ENCODE measurements at regions not wholly inside any gene's neighbourhood (a gene's known extent, or its start where the extent isn't known, plus 50 kb on each side); places are given as distances from the start of the nearest gene placed in this dataset.
"Not testable (repeated sequence)": the region's sequence is repeated elsewhere in the genome, so short reads cannot be mapped to it uniquely, and the experiment has no call there.

DNA sequence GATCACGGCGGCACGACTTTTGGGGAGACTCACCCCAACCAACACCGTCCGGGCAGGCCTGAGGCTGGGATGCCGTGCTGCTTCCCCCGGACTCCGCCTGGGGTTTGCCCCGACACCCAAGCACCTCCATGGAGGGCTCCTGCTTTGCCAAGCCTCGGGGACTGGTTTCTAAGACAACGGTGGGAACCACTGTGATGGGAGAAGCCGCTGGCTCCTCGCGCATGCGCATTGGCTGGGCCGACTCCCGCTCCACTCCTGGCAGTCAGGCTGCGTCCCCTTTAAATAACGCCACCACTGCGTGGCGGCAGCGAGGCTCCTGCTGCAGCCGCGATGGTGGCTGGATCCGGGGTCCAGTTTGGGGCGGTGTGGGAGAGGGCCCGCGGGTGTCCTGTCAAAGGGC lies 201.0 kb downstream of the ZNF716 start:
- no peak overlapping the region for H3K4me3 Mint-ChIP-seq (ENCODE audit: unreplicated experiment)
- H3K4me1 Mint-ChIP-seq (ENCODE audit: low read depth), result no peaks in the 10 kb centered on the region
- peaks cover 6% of the 10 kb centered on the region for H3K36me3 Mint-ChIP-seq (ENCODE audit: low read depth)
- H3K27me3 Mint-ChIP-seq (ENCODE audit: low read depth), result no peaks in the 10 kb centered on the region
- peaks cover 51% of the 10 kb centered on the region for H3K9me3 Mint-ChIP-seq (ENCODE audit: low read depth)
- TF ChIP-seq, protein P1, sequence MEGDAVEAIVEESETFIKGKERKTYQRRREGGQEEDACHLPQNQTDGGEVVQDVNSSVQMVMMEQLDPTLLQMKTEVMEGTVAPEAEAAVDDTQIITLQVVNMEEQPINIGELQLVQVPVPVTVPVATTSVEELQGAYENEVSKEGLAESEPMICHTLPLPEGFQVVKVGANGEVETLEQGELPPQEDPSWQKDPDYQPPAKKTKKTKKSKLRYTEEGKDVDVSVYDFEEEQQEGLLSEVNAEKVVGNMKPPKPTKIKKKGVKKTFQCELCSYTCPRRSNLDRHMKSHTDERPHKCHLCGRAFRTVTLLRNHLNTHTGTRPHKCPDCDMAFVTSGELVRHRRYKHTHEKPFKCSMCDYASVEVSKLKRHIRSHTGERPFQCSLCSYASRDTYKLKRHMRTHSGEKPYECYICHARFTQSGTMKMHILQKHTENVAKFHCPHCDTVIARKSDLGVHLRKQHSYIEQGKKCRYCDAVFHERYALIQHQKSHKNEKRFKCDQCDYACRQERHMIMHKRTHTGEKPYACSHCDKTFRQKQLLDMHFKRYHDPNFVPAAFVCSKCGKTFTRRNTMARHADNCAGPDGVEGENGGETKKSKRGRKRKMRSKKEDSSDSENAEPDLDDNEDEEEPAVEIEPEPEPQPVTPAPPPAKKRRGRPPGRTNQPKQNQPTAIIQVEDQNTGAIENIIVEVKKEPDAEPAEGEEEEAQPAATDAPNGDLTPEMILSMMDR (IDR thresholded peaks at IDR 0.05), result no peak
- no peak for DNase-seq (ENCODE audit: low spot score)
- no peak overlapping the region for H3K27ac Mint-ChIP-seq (ENCODE audit: unreplicated experiment)

DNA sequence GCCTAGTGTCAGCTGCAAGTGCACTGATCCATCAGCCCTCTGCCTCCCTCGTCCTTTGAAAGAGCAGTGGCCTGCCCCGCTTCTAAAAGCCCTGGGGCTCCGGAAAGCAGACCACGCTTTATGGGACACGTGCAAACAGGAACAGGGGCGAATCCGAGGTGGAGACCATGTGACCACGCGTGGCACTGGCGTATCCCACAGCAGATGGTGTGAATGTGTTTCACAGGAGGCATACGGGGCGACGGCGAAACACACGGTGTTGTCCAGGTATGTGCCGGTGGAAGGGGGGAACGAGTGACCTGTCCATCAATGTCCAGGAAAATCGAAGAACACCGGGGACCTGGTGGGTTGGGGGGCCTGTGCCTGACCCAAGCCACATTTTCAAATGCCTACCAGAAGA lies 201.6 kb downstream of the ZNF716 start:
- H3K27ac Mint-ChIP-seq (ENCODE audit: unreplicated experiment); DNase-seq (ENCODE audit: low spot score); H3K27me3 Mint-ChIP-seq (ENCODE audit: low read depth); H3K4me3 Mint-ChIP-seq (ENCODE audit: unreplicated experiment); H3K36me3 Mint-ChIP-seq (ENCODE audit: low read depth); H3K4me1 Mint-ChIP-seq (ENCODE audit: low read depth): not testable (repeated sequence)
- H3K9me3 Mint-ChIP-seq (ENCODE audit: low read depth), result peaks cover 57% of the 10 kb centered on the region

DNA sequence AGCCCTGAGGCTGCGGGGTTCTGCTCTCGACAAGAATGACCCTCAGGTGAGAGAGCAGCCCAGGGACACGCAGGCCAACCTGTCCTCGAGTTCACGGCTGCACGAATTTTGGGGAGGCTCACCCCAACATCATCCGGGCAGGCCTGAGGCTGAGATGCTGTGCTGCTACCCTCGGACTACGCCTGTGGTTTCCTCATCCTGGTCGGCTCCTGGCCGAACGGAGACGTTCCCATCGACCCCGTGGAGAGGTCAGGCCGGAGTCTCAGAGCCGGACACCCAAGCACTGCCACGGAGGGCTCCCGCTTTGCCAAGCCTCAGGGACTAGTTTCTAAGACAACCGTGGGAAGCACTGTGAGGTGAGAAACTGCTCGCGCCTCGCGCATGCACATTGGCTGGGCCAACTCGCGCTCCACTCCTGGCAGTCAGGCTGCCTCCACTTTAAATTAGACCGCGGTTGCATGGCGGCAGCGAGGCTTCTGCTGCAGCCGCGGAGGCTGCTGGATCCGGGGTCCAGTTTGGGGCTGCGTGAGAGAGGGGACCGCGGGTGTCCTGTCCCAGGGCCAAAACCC lies 203.4 kb downstream of the ZNF716 start:
- H3K36me3 Mint-ChIP-seq (ENCODE audit: low read depth), result peaks cover 6% of the 10 kb centered on the region
- no peak overlapping the region for H3K4me3 Mint-ChIP-seq (ENCODE audit: unreplicated experiment)
- H3K4me1 Mint-ChIP-seq (ENCODE audit: low read depth), result no peaks in the 10 kb centered on the region
- TF ChIP-seq, protein P1 (IDR thresholded peaks at IDR 0.05), result no peak
- H3K9me3 Mint-ChIP-seq (ENCODE audit: low read depth), result peaks cover 56% of the 10 kb centered on the region
- DNase-seq (ENCODE audit: low spot score), result no peak
- no peak overlapping the region for H3K27ac Mint-ChIP-seq (ENCODE audit: unreplicated experiment)
- H3K27me3 Mint-ChIP-seq (ENCODE audit: low read depth), result no peaks in the 10 kb centered on the region

DNA sequence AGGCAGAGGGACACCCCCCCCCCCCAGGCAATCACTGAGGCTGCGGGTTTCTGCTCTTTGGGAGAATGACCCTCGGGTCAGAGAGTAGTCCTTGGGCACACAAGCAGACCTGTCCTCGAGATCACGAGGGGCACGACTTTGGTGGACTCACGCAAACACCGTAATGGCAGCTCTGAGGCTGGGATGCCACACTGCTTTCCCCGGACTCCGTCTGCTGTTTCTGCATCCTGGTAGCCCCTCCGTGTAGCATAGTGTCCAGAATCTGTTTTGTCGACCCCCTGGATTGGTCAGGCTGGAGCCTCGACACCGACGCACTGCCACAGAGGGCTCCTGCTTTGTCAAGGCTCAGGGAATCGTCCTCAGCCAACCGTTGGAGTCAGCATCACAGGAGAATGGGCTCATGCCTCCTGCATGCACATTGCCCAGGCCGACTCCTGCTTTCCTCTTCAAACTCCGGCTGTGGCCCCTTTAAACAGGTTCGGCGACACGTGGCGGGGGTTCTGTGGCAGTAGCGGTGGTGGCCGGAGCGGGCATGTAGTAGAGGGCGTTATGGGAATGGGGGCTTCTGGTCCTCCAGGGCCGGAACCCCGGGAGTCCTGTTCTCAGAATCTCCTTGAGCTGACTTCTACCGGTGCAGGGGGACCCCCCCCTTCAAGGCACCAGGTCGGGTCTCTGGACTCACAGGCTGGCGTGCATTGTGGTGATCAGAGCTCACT lies 205.3 kb downstream of the ZNF716 start:
- not testable (repeated sequence) for H3K27ac Mint-ChIP-seq (ENCODE audit: unreplicated experiment); H3K4me3 Mint-ChIP-seq (ENCODE audit: unreplicated experiment); H3K4me1 Mint-ChIP-seq (ENCODE audit: low read depth); H3K27me3 Mint-ChIP-seq (ENCODE audit: low read depth); DNase-seq (ENCODE audit: low spot score); H3K36me3 Mint-ChIP-seq (ENCODE audit: low read depth)
- peaks cover 60% of the 10 kb centered on the region for H3K9me3 Mint-ChIP-seq (ENCODE audit: low read depth)

DNA sequence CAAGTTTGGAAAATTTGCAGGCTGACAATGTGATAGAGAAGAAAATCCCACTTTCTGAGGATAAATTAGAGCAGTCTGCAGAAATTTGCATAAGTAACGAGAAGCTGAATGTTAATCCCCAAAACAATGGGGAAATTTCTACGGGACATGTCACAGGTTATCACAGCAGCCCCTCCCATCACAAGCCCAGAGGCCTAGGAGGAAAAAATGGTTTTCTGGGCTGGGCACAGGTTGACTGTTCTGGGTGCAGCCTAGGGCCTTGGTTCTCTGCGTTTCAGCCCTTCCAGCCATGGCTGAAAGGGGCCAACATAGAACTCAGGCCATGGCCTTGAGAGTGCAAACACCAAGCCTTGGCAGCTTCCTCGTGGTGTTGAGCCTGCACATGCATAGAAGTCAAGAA lies 209.2 kb downstream of the ZNF716 start:
- H3K9me3 Mint-ChIP-seq (ENCODE audit: low read depth), result peaks cover 46% of the 10 kb centered on the region
- H3K4me1 Mint-ChIP-seq (ENCODE audit: low read depth); H3K36me3 Mint-ChIP-seq (ENCODE audit: low read depth); H3K27me3 Mint-ChIP-seq (ENCODE audit: low read depth); DNase-seq (ENCODE audit: low spot score); H3K4me3 Mint-ChIP-seq (ENCODE audit: unreplicated experiment); H3K27ac Mint-ChIP-seq (ENCODE audit: unreplicated experiment): not testable (repeated sequence)

DNA sequence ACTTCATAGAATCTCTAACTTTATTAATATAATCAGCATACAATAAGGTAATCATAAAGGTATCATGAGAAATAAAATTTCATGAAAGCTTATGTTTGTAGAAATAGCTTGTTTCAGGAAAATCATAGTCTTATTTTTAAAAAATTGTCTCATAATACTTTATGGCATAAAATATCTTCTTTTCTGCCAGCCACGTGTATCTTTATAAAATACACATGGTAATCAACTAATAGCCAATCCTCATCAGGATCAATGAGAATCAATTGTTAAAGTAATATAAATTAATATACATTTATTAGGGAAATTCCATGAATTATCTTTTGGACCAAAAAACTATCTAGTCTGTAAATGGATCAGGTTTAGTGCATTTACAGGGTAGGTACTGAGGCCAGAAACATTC lies 227.0 kb downstream of the ZNF716 start:
- H3K4me3 Mint-ChIP-seq (ENCODE audit: unreplicated experiment); H3K36me3 Mint-ChIP-seq (ENCODE audit: low read depth); H3K27me3 Mint-ChIP-seq (ENCODE audit: low read depth); H3K27ac Mint-ChIP-seq (ENCODE audit: unreplicated experiment); DNase-seq (ENCODE audit: low spot score); H3K4me1 Mint-ChIP-seq (ENCODE audit: low read depth): not testable (repeated sequence)
- peaks cover 51% of the 10 kb centered on the region for H3K9me3 Mint-ChIP-seq (ENCODE audit: low read depth)

DNA sequence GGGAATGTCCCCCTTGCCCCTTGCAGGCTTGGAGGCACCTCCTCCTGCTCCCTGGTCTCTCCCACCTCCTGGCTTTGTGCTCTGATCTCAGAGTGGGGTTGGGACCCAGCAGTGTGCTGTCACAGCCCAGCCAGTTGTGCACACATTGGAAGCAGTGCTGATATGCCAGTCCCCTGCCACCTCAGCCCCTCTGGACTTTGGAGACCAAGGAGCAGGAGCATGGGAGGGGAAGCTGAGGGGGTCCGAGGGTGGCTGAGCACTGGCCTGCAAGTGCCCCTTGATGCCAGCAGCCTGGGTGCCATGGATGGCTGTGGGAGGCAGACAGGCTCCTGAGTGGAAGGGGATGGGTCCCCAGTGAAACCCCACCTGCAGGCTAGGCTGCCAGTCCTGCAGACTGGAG lies 235.4 kb downstream of the ZNF716 start:
- TF ChIP-seq, protein P1 (IDR thresholded peaks at IDR 0.05), result no peak
- H3K27me3 Mint-ChIP-seq (ENCODE audit: low read depth), result no peaks in the 10 kb centered on the region
- no peaks in the 10 kb centered on the region for H3K36me3 Mint-ChIP-seq (ENCODE audit: low read depth)
- H3K4me3 Mint-ChIP-seq (ENCODE audit: unreplicated experiment), result no peak overlapping the region
- peak; percentile 81 for DNase-seq (ENCODE audit: low spot score)
- peaks cover 52% of the 10 kb centered on the region for H3K9me3 Mint-ChIP-seq (ENCODE audit: low read depth)
- no peak overlapping the region for H3K27ac Mint-ChIP-seq (ENCODE audit: unreplicated experiment)
- H3K4me1 Mint-ChIP-seq (ENCODE audit: low read depth), result no peaks in the 10 kb centered on the region

All from chondrocyte (in vitro differentiated cells).